ENCODE measurements at regions not wholly inside any gene's neighbourhood (a gene's known extent, or its start where the extent isn't known, plus 50 kb on each side); places are given as distances from the start of the nearest gene placed in this dataset.

DNA sequence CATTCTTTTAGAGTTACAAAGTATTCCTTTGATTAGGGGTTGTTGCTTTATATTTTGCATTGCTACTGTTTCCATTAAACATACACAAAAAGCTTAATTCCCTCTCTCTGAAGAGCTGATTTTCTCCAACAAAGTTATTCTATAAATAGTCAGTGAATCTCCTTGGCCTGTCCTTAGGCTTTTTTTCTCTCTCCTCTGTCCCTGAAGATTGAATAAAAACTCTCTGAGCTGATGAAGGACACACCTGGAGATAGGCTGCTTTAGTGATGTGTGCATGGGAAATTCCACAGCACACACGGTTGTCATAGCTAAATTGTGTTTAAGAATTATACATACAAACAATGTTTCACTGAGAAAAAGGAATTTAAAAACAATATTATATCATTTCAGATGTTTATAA lies 90.5 kb upstream of the TMEM106B start:
- Histone ChIP-seq H3K36me3 (ENCODE audit: insufficient read depth, low read length) (no peaks in the 10 kb centered on the region), H3K9ac (ENCODE audit: low read depth, low read length) (no peak overlapping the region), H3K79me2 (ENCODE audit: insufficient read depth, low read length) (no peaks in the 10 kb centered on the region), H3K27me3 (ENCODE audit: insufficient read depth, low read length, poor library complexity) (no peaks in the 10 kb centered on the region), H3K4me2 (ENCODE audit: insufficient read depth, low read length) (no peak overlapping the region), H4K20me1 (ENCODE audit: insufficient read depth, low read length) (no peaks in the 10 kb centered on the region), H3K4me1 (ENCODE audit: insufficient read depth, low read length) (no peaks in the 10 kb centered on the region), H2AFZ (ENCODE audit: low read depth, low read length) (no peak overlapping the region), H3K4me3 (ENCODE audit: low read depth in 1 of 2, low read length in 2 of 2) (no peak overlapping the region), H3K27ac (ENCODE audit: low read length) (no peak overlapping the region), H3K9me3 (ENCODE audit: insufficient read depth, low read length, severe bottlenecking) (no peaks in the 10 kb centered on the region)
- DNase-seq (no peak), ATAC-seq (ENCODE audit: insufficient read depth, low read depth) (no peak)
- TF ChIP-seq CTCF (IDR thresholded peaks at IDR 0.05; ENCODE audit: borderline replicate concordance, extremely low read depth, low read length, poor library complexity, severe bottlenecking): no peak
- TF ChIP-seq EZH2 (IDR thresholded peaks at IDR 0.05; ENCODE audit: borderline replicate concordance, low read depth, low read length, severe bottlenecking): no peak

DNA sequence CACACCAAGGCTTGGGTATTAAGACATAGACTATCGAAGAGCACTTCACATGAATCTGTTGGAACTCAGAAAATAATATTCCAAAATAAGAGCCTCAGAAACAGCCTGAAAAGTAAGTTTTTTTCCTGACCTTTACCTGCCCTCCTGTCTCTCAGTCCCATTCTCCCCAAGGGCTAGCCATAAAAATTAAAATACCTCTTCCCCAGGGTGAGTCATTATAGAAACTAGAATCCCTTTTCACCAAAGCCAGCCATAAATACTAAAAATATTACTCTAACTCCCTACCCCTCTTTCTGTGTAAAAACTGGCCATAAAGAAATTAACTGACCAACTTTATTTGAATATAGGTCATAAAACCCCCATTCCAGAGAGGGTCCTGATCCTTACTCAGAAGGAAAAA lies 87.9 kb upstream of the TMEM106B start:
- no peak for DNase-seq
- Histone ChIP-seq H3K9me3 (ENCODE audit: insufficient read depth, low read length, severe bottlenecking) (no peaks in the 10 kb centered on the region), H3K4me2 (ENCODE audit: insufficient read depth, low read length) (no peak overlapping the region), H3K27me3 (ENCODE audit: insufficient read depth, low read length, poor library complexity) (no peaks in the 10 kb centered on the region), H3K27ac (ENCODE audit: low read length) (no peak overlapping the region), H3K4me3 (ENCODE audit: low read depth in 1 of 2, low read length in 2 of 2) (no peak overlapping the region), H3K36me3 (ENCODE audit: insufficient read depth, low read length) (no peaks in the 10 kb centered on the region), H2AFZ (ENCODE audit: low read depth, low read length) (no peak overlapping the region), H3K79me2 (ENCODE audit: insufficient read depth, low read length) (no peaks in the 10 kb centered on the region), H3K4me1 (ENCODE audit: insufficient read depth, low read length) (no peaks in the 10 kb centered on the region), H3K9ac (ENCODE audit: low read depth, low read length) (no peak overlapping the region), H4K20me1 (ENCODE audit: insufficient read depth, low read length) (no peaks in the 10 kb centered on the region)
- ATAC-seq (ENCODE audit: insufficient read depth, low read depth): no peak
- TF ChIP-seq CTCF (IDR thresholded peaks at IDR 0.05; ENCODE audit: borderline replicate concordance, extremely low read depth, low read length, poor library complexity, severe bottlenecking): no peak
- no peak for TF ChIP-seq EZH2 (IDR thresholded peaks at IDR 0.05; ENCODE audit: borderline replicate concordance, low read depth, low read length, severe bottlenecking)

GRCh38 chr7:12124028-12124427 lies 87.1 kb upstream of the TMEM106B start:
- no peaks in the 10 kb centered on the region for H3K79me2 ChIP-seq (ENCODE audit: insufficient read depth, low read length)
- no peaks in the 10 kb centered on the region for H3K4me1 ChIP-seq (ENCODE audit: insufficient read depth, low read length)
- H3K4me2 ChIP-seq (ENCODE audit: insufficient read depth, low read length): no peak overlapping the region
- H3K9ac ChIP-seq (ENCODE audit: low read depth, low read length): no peak overlapping the region
- no peak overlapping the region for H2AFZ ChIP-seq (ENCODE audit: low read depth, low read length)
- no peak for DNase-seq
- H3K27ac ChIP-seq (ENCODE audit: low read length): no peak overlapping the region
- no peak overlapping the region for H3K4me3 ChIP-seq (ENCODE audit: low read depth in 1 of 2, low read length in 2 of 2)
- H4K20me1 ChIP-seq (ENCODE audit: insufficient read depth, low read length): no peaks in the 10 kb centered on the region
- H3K36me3 ChIP-seq (ENCODE audit: insufficient read depth, low read length): no peaks in the 10 kb centered on the region
- ATAC-seq (ENCODE audit: insufficient read depth, low read depth): no peak
- no peaks in the 10 kb centered on the region for H3K27me3 ChIP-seq (ENCODE audit: insufficient read depth, low read length, poor library complexity)
- TF ChIP-seq CTCF (IDR thresholded peaks at IDR 0.05; ENCODE audit: borderline replicate concordance, extremely low read depth, low read length, poor library complexity, severe bottlenecking) (no peak), EZH2 (IDR thresholded peaks at IDR 0.05; ENCODE audit: borderline replicate concordance, low read depth, low read length, severe bottlenecking) (no peak)
- H3K9me3 ChIP-seq (ENCODE audit: insufficient read depth, low read length, severe bottlenecking): no peaks in the 10 kb centered on the region

DNA sequence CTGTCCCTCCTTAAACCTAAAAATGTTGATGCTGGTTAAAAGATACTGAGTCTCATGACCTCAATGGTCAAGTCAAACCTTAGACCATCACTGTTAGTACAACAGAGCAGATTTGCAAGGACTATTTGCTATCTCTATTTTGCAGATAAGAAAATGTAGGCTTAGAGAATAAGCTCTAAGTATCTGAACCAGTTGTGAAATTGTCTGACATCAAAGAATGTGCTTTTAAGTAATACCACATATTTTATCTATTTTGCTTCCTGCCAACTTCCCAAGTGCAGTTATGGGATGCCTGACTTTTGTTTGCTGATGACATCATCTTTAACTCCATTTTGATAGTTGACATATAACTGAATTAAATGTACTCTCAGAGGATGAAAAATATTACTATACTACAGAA lies 83.6 kb upstream of the TMEM106B start:
- no peaks in the 10 kb centered on the region; the same call in 1 of the 2 replicates for H3K4me1 ChIP-seq (ENCODE audit: insufficient read depth, low read length)
- H4K20me1 ChIP-seq (ENCODE audit: insufficient read depth, low read length): no peaks in the 10 kb centered on the region
- H3K27me3 ChIP-seq (ENCODE audit: insufficient read depth, low read length, poor library complexity): no peaks in the 10 kb centered on the region
- H3K9ac ChIP-seq (ENCODE audit: low read depth, low read length): no peak overlapping the region
- no peaks in the 10 kb centered on the region for H3K36me3 ChIP-seq (ENCODE audit: insufficient read depth, low read length)
- no peak overlapping the region for H3K4me3 ChIP-seq (ENCODE audit: low read depth in 1 of 2, low read length in 2 of 2)
- no peak overlapping the region for H3K27ac ChIP-seq (ENCODE audit: low read length)
- TF ChIP-seq CTCF (IDR thresholded peaks at IDR 0.05; ENCODE audit: borderline replicate concordance, extremely low read depth, low read length, poor library complexity, severe bottlenecking) (no peak), EZH2 (IDR thresholded peaks at IDR 0.05; ENCODE audit: borderline replicate concordance, low read depth, low read length, severe bottlenecking) (no peak)
- DNase-seq: no peak
- no peaks in the 10 kb centered on the region for H3K9me3 ChIP-seq (ENCODE audit: insufficient read depth, low read length, severe bottlenecking)
- H2AFZ ChIP-seq (ENCODE audit: low read depth, low read length): no peak overlapping the region
- H3K4me2 ChIP-seq (ENCODE audit: insufficient read depth, low read length): no peak overlapping the region
- H3K79me2 ChIP-seq (ENCODE audit: insufficient read depth, low read length): no peaks in the 10 kb centered on the region
- no peak for ATAC-seq (ENCODE audit: insufficient read depth, low read depth)
